H1 (cell line): ENCODE measurements at regions not wholly inside any gene's neighbourhood (a gene's known extent, or its start where the extent isn't known, plus 50 kb on each side); places are given as distances from the start of the nearest gene placed in this dataset.

Source experiments
- ATF3 ChIP-seq: IDR thresholded peaks from 2 replicates; pipeline ENCODE4 v1.6.1; 2011; ENCODE audit warnings: low read depth, mild to moderate bottlenecking, low read length; ENCODE audit not compliant: insufficient read depth
- BCL11A ChIP-seq, 2 experiments: IDR thresholded peaks; one replicate each; pipeline ENCODE4 v1.6.1; 2011; ENCODE audit warnings: low read depth in 2 of 2, low read length in 2 of 2, mild to moderate bottlenecking in 2 of 2
- CBX5 ChIP-seq: fragments of 300-800, 300-1000 bp; sonication (generic); IDR thresholded peaks from 2 replicates; pipeline ENCODE4 v1.7.1; 2016; ENCODE audit warnings: antibody characterized with exemption, low read length, low read depth
- MAX ChIP-seq: IDR thresholded peaks from 2 replicates; pipeline ENCODE4 v1.6.1; 2012; ENCODE audit warnings: inconsistent platforms
- POLR2AphosphoS5 ChIP-seq: IDR thresholded peaks from 2 replicates; pipeline ENCODE4 v1.6.1; 2011; ENCODE audit warnings: low read depth, low read length
- SAP30 ChIP-seq: fragments of 300-600 bp; sonication (generic); IDR thresholded peaks from 2 replicates; pipeline ENCODE4 v1.7.1; 2012; ENCODE audit warnings: low read length, moderate library complexity, mild to moderate bottlenecking, inconsistent platforms; ENCODE audit not compliant: insufficient read depth, insufficient replicate concordance
- SIX5 ChIP-seq: IDR thresholded peaks from 2 replicates; pipeline ENCODE4 v1.6.1; 2011; ENCODE audit warnings: mild to moderate bottlenecking, low read depth, low read length
- TAF7 ChIP-seq: optimal IDR thresholded peaks from 2 replicates; pipeline ENCODE3; 2011; ENCODE audit warnings: low read depth, mild to moderate bottlenecking, inconsistent platforms, low read length, moderate library complexity, borderline replicate concordance
- TBP ChIP-seq: IDR thresholded peaks from 2 replicates; pipeline ENCODE4 v1.6.1; 2011; ENCODE audit warnings: low read depth, low read length, improper control_type of control experiment
- USF2 ChIP-seq: IDR thresholded peaks from 2 replicates; pipeline ENCODE4 v1.6.1; 2011; ENCODE audit warnings: low read length, improper control_type of control experiment

GRCh38 chr1:13888351-13888986 is 188.5 kb downstream of the PRDM2 start (continued):
- no peak for TF ChIP-seq TAF7
- TF ChIP-seq ATF3 = no peak
- TF ChIP-seq CBX5 = no peak
- TF ChIP-seq BCL11A (IDR thresholded peaks at IDR 0.05; ENCODE audit: low read depth in 2 of 2, low read length in 2 of 2) = no peak
- TF ChIP-seq SAP30 = no peak
- no peak for TF ChIP-seq TBP
- TF ChIP-seq MAX = no peak
- no peak for TF ChIP-seq POLR2AphosphoS5
- no peak for TF ChIP-seq SIX5
- TF ChIP-seq USF2 = no peak
